K562 (cell line): ENCODE measurements at regions not wholly inside any gene's neighbourhood (a gene's known extent, or its start where the extent isn't known, plus 50 kb on each side); places are given as distances from the start of the nearest gene placed in this dataset.

Experiments
- ATAC-seq: fragments of 200-7000 bp; cut with Tn5 transposase; 3 replicates; pipeline ENCODE4 v1.9.1; 2020; ENCODE audit warnings: moderate library complexity
- BruUV-seq: library from RNA; stranded (reverse); fragments of 400-500 nt; replicated peaks from 2 replicates; lab custom pipeline; 2021; lab: Mats Ljungman, UMichigan
- CTCF ChIA-PET: fragments of 300-600 bp; formaldehyde crosslinking; extraction: SDS; loops from one replicate; lab custom pipeline; 2021; ENCODE audit warnings: low intra/inter-chr PET ratio; lab: Yijun Ruan, JAX
- POLR2A ChIA-PET: fragments of 300-600, 350-650 bp; sonication (Branson Sonifier 250); formaldehyde crosslinking; extraction: SDS; loops from one replicate; lab custom pipeline; 2021; ENCODE audit warnings: antibody characterized with exemption, inconsistent platforms; lab: Yijun Ruan, JAX
- DNase-seq, 4 experiments: peaks; one replicate each; pipeline versions ENCODE4 v3.0.0 to v3.0.0-alpha.2; 2011 to 2018; ENCODE audit warnings: low spot score in 3 of 4, mixed read lengths in 3 of 4; ENCODE audit errors: extremely low read depth in 1 of 4
- FAIRE-seq: peaks from 2 replicates; lab custom pipeline; 2011; peaks lifted over from hg19 to GRCh38; lab: Jason Lieb, UNC
- H2AFZ ChIP-seq: 2 replicates; pipeline ENCODE4 v1.6.0; 2011; ENCODE audit warnings: low read depth, low read length, control low read depth, inconsistent platforms
- H3K27ac ChIP-seq: fragments of 200-600 bp; 3 replicates; pipeline ENCODE4 v1.8.0; 2011; ENCODE audit warnings: low read depth, mild to moderate bottlenecking, control low read depth, inconsistent platforms, low read length, moderate library complexity, mixed read lengths; ENCODE audit errors: extremely low read depth
- H3K27me3 ChIP-seq, 2 experiments: fragments of 300-600 bp in 1 of 2; 2 replicates in 1 of 2; 3 replicates in 1 of 2; pipeline versions ENCODE4 v1.6.0 to v1.8.0; 2011; ENCODE audit warnings: inconsistent platforms in 2 of 2, low read length in 2 of 2, mild to moderate bottlenecking in 1 of 2, mixed read lengths in 1 of 2, moderate library complexity in 1 of 2; ENCODE audit not compliant: control insufficient read depth in 2 of 2, insufficient read depth in 2 of 2
- H3K36me3 ChIP-seq: fragments of 300-600 bp; 3 replicates; pipeline ENCODE4 v1.8.0; 2011; ENCODE audit warnings: mild to moderate bottlenecking, low read length, inconsistent platforms; ENCODE audit not compliant: control insufficient read depth, insufficient read depth
- H3K4me1 ChIP-seq, 2 experiments: fragments of 200-600 bp in 1 of 2; replicated peaks in 1 of 2; 2 replicates in 1 of 2; 3 replicates in 1 of 2; pipeline versions ENCODE4 v1.5.1 to v1.8.0; 2011; ENCODE audit warnings: inconsistent platforms in 2 of 2, low read length in 2 of 2, mild to moderate bottlenecking in 1 of 2, mixed read lengths in 1 of 2, moderate library complexity in 1 of 2; ENCODE audit not compliant: control insufficient read depth in 2 of 2, insufficient read depth in 2 of 2
- H3K4me2 ChIP-seq: 2 replicates; pipeline ENCODE4 v1.6.1; 2011; ENCODE audit warnings: low read length, control low read depth, inconsistent platforms, mixed read lengths; ENCODE audit not compliant: insufficient read depth
- H3K4me3 ChIP-seq: fragments of 200-600 bp; sonication (generic), shearing (Covaris generic); 2 replicates; pipeline ENCODE4 v1.5.1; 2016; ENCODE audit warnings: control low read depth, inconsistent platforms
- H3K79me2 ChIP-seq: fragments of 200-600 bp; 3 replicates; pipeline ENCODE4 v1.8.0; 2011; ENCODE audit warnings: low read length, inconsistent platforms; ENCODE audit not compliant: control insufficient read depth, insufficient read depth
- H3K9ac ChIP-seq, 2 experiments: 2 replicates each; pipeline versions ENCODE4 v1.6.0 to v1.6.1; 2011; ENCODE audit warnings: low read depth in 2 of 2, low read length in 2 of 2, control low read depth in 1 of 2, inconsistent platforms in 1 of 2, mild to moderate bottlenecking in 1 of 2, mixed read lengths in 1 of 2; ENCODE audit not compliant: insufficient read depth in 1 of 2
- H3K9me1 ChIP-seq: one replicate; pipeline ENCODE4 v1.6.0; 2011; ENCODE audit warnings: inconsistent platforms, mild to moderate bottlenecking, low read length, moderate library complexity; ENCODE audit not compliant: control insufficient read depth, insufficient read depth
- H3K9me3 ChIP-seq: replicated peaks from 2 replicates; pipeline ENCODE4 v1.5.1; 2011; ENCODE audit warnings: low read depth, low read length, inconsistent platforms; ENCODE audit not compliant: control insufficient read depth, insufficient read depth
- H4K20me1 ChIP-seq: replicated peaks from 2 replicates; pipeline ENCODE4 v1.6.1; 2011; ENCODE audit warnings: low read length, inconsistent platforms, mixed read lengths; ENCODE audit not compliant: control insufficient read depth, insufficient read depth
- CBX5 ChIP-seq: IDR thresholded peaks from 2 replicates; pipeline ENCODE4 v1.6.1; 2014; ENCODE audit warnings: low read depth, borderline replicate concordance
- HMG20A ChIP-seq: fragments of 450-650 bp; formaldehyde crosslinking; conservative IDR thresholded peaks from 2 replicates; pipeline ENCODE4 v1.4.0; 2020; ENCODE audit warnings: mild to moderate bottlenecking, mixed read lengths
- HNRNPH1 ChIP-seq: fragments of 200-400 bp; formaldehyde crosslinking; optimal IDR thresholded peaks from 2 replicates; pipeline ENCODE3; 2017; ENCODE audit warnings: low read depth, mild to moderate bottlenecking, low read length, moderate library complexity
- KLF6 ChIP-seq: fragments of 250-450 bp; sonication (Bioruptor Pico); IDR thresholded peaks from 2 replicates; pipeline ENCODE4 v1.4.0; 2020; ENCODE audit warnings: mild to moderate bottlenecking, moderate library complexity, borderline replicate concordance
- MCM2 ChIP-seq: fragments of 450-650 bp; IDR thresholded peaks from 2 replicates; pipeline ENCODE4 v1.6.1; 2017; ENCODE audit warnings: low read depth, mild to moderate bottlenecking
- RREB1 ChIP-seq: fragments of 250-450 bp; sonication (Bioruptor Pico); IDR thresholded peaks from 2 replicates; pipeline ENCODE4 v1.4.0; 2020
- SUPT5H ChIP-seq: fragments of 450-650 bp; IDR thresholded peaks from 2 replicates; pipeline ENCODE4 v1.6.1; 2016
- VEZF1 ChIP-seq: fragments of 200-800 bp; sonication (Bioruptor generic); IDR thresholded peaks from 2 replicates; pipeline ENCODE4 v1.6.1; 2017; ENCODE audit warnings: missing genetic modification characterization, missing compliant biosample characterization
- WGBS: fragments of 100-300 bp; shearing (Covaris generic); methylation state at CpG from one replicate; pipeline ENCODE4 v1.1.6; 2016; ENCODE audit warnings: low coverage, mixed read lengths; ENCODE audit not compliant: insufficient coverage; ENCODE audit errors: missing lambda C conversion rate; 5-methylcytosine and 5-hydroxymethylcytosine counted together
- in situ Hi-C: fragments of 300-500 bp; cut with MboI; formaldehyde crosslinking; loops from 4 replicates; pipeline ENCODE4 v1.15.0; 2018; ENCODE audit warnings: inconsistent platforms, mixed read lengths
- intact Hi-C: fragments of 100-400 bp; cut with micrococcal nuclease; formaldehyde crosslinking; loops from 2 replicates; pipeline ENCODE4 v1.14.2; 2022

GRCh38 chr20:11372876-11373790 lies 544.6 kb upstream of the BTBD3 start:
- POLR2A ChIA-PET = no interaction called here
- no peaks in the 10 kb centered on the region for H3K9me1 ChIP-seq

GRCh38 chr20:11375335-11375734 lies 542.4 kb upstream of the BTBD3 start:
- no peak overlapping the region for H3K4me2 ChIP-seq
- H3K9me3 ChIP-seq = no peaks in the 10 kb centered on the region
- no peaks in the 10 kb centered on the region for H3K9me1 ChIP-seq
- ChIA-PET POLR2A (no interaction called here), CTCF (no interaction called here)
- H3K79me2 ChIP-seq = no peaks in the 10 kb centered on the region
- no TSS peak for BruUV-seq
- no peaks in the 10 kb centered on the region for H3K27me3 ChIP-seq
- H3K4me3 ChIP-seq = no peak overlapping the region
- intact Hi-C loops (no loop called here), in situ Hi-C loops (no loop called here)
- H3K4me1 ChIP-seq = no peaks in the 10 kb centered on the region
- H2AFZ ChIP-seq = no peak overlapping the region
- DNase-seq (no peak), ATAC-seq (no peak), FAIRE-seq (no peak)
- H4K20me1 ChIP-seq = no peaks in the 10 kb centered on the region
- H3K9ac ChIP-seq = no peak overlapping the region
- H3K27ac ChIP-seq = no peak overlapping the region
- no peaks in the 10 kb centered on the region for H3K36me3 ChIP-seq
- 4% methylated on average over 4 of the region's 4 CpGs for WGBS
- TF ChIP-seq VEZF1 = no peak
- TF ChIP-seq HMG20A (CRISPR knock-in tag) = no peak
- TF ChIP-seq KLF6 (CRISPR knock-in tag) = no peak
- TF ChIP-seq HNRNPH1 = no peak
- no peak for TF ChIP-seq MCM2
- TF ChIP-seq RREB1 (CRISPR knock-in tag) = no peak
- no peak for TF ChIP-seq SUPT5H

More at GRCh38 chr20:11372876-11373790, 544.6 kb upstream of the BTBD3 start:
- no peak for DNase-seq
- Histone ChIP-seq H3K4me2 (no peak overlapping the region), H3K36me3 (no peaks in the 10 kb centered on the region), H3K9ac (no peak overlapping the region), H3K4me3 (no peak overlapping the region), H3K9me3 (no peaks in the 10 kb centered on the region; the same call in 1 of the 2 replicates), H2AFZ (no peak overlapping the region), H4K20me1 (no peaks in the 10 kb centered on the region), H3K79me2 (no peaks in the 10 kb centered on the region), H3K4me1 (no peaks in the 10 kb centered on the region), H3K27ac (no peak overlapping the region), H3K27me3 (no peaks in the 10 kb centered on the region)
- BruUV-seq = no TSS peak
- in situ Hi-C loops (no loop called here), intact Hi-C loops (no loop called here)
- FAIRE-seq = no peak
- no peak for ATAC-seq
- TF ChIP-seq CBX5 = no peak
- WGBS = 0% methylated on average over 5 of the region's 5 CpGs
- CTCF ChIA-PET = no interaction called here
